ENCODE measurements at regions not wholly inside any gene's neighbourhood (a gene's known extent, or its start where the extent isn't known, plus 50 kb on each side); places are given as distances from the start of the nearest gene placed in this dataset.
A peak's percentile ranks its signal among the peaks of the same experiment; 100 is the strongest.
"Not testable (repeated sequence)": the region's sequence is repeated elsewhere in the genome, so short reads cannot be mapped to it uniquely, and the experiment has no call there.

- no peak overlapping the region for H3K4me3 ChIP-seq (replicated peaks; ENCODE audit: low read depth, low read length)
- TF ChIP-seq CTCF (IDR thresholded peaks at IDR 0.05; ENCODE audit: low read depth, low read length, missing control alignments): no peak
- DNase-seq (ENCODE audit: extremely low read depth, low read depth): no peak
Observed at GRCh38 chr6:115540077-115540869, 520.4 kb downstream of the FRK start.

GRCh38 chr6:115539531-115539930 is 521.2 kb downstream of the FRK start:
- no peak for TF ChIP-seq CTCF (IDR thresholded peaks at IDR 0.05; ENCODE audit: low read depth, low read length, missing control alignments)
- DNase-seq (ENCODE audit: extremely low read depth, low read depth): no peak
- H3K4me3 ChIP-seq (replicated peaks; ENCODE audit: low read depth, low read length): no peak overlapping the region

- H3K4me3 ChIP-seq (replicated peaks; ENCODE audit: low read depth, low read length): no peak overlapping the region
- no peak for TF ChIP-seq CTCF (IDR thresholded peaks at IDR 0.05; ENCODE audit: low read depth, low read length, missing control alignments)
- DNase-seq (ENCODE audit: extremely low read depth, low read depth): no peak
Observed at GRCh38 chr6:115524821-115525220, 535.9 kb downstream of the FRK start.

- H3K4me3 ChIP-seq (replicated peaks; ENCODE audit: low read depth, low read length); DNase-seq (ENCODE audit: extremely low read depth, low read depth): not testable (repeated sequence)
Observed at GRCh38 chr6:115521747-115522146, 538.9 kb downstream of the FRK start.

- peak; percentile 21 for DNase-seq (ENCODE audit: extremely low read depth, low read depth)
- TF ChIP-seq CTCF (IDR thresholded peaks at IDR 0.05; ENCODE audit: low read depth, low read length, missing control alignments): no peak
Observed at GRCh38 chr6:115514656-115515055, 546.0 kb downstream of the FRK start.

GRCh38 chr6:115512923-115513322 is 547.8 kb downstream of the FRK start:
- no peak for TF ChIP-seq CTCF (IDR thresholded peaks at IDR 0.05; ENCODE audit: low read depth, low read length, missing control alignments)
- no peak for DNase-seq (ENCODE audit: extremely low read depth, low read depth)
- no peak overlapping the region for H3K4me3 ChIP-seq (replicated peaks; ENCODE audit: low read depth, low read length)

More at GRCh38 chr6:115514656-115515055, 546.0 kb downstream of the FRK start:
- no peak overlapping the region for H3K4me3 ChIP-seq (replicated peaks; ENCODE audit: low read depth, low read length)

- H3K4me3 ChIP-seq (replicated peaks; ENCODE audit: low read depth, low read length): no peak overlapping the region
- no peak for DNase-seq (ENCODE audit: extremely low read depth, low read depth)
- no peak for TF ChIP-seq CTCF (IDR thresholded peaks at IDR 0.05; ENCODE audit: low read depth, low read length, missing control alignments)
Observed at GRCh38 chr6:115511771-115512170, 548.9 kb downstream of the FRK start.

- DNase-seq (ENCODE audit: extremely low read depth, low read depth); H3K4me3 ChIP-seq (replicated peaks; ENCODE audit: low read depth, low read length): not testable (repeated sequence)
Observed at GRCh38 chr6:115502432-115502831, 558.3 kb downstream of the FRK start.

All from HFF-Myc (cell line).